ENCODE measurements at regions not wholly inside any gene's neighbourhood (a gene's known extent, or its start where the extent isn't known, plus 50 kb on each side); places are given as distances from the start of the nearest gene placed in this dataset.

DNA sequence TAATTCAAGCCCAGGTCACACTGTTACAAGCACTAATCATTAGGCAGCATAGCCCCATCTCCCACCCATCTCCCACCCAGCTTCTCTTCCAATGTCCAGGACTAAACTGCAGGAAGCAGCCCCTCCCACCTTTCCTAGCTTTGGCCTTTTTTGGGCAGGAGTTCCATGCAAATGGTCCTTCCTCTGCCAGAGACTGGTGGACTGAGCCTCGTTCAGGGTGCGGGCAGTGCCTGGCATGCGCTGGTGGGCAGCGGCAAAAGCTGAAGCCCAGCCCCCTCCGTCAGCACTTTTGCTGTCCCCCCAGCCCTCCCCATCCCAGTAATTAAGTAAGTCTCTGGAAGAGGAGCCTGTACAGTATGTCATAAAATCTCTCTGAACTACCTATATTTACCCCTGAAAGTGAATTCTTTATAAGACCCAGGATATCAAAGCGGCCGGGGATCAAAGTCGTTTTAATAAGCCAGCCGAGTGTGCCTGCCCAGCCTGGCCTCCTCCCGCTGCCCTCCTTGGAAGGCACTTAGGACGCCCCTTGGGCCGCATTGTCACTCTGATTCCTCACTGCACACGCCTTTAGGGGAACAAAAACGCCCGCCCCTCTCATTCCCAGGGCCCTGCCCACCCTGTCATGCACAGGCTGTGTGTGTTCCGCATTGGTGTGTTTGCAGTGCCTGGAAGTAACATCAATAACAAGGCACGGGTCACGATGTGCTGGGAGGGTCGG, 109.9 kb downstream of the IRX5 start:
- Mint-ChIP-seq H3K27ac (ENCODE audit: unreplicated experiment) (no peak overlapping the region), H3K27me3 (ENCODE audit: unreplicated experiment) (peaks cover 4% of the 10 kb centered on the region), H3K4me1 (ENCODE audit: unreplicated experiment) (no peaks in the 10 kb centered on the region), H3K4me3 (ENCODE audit: unreplicated experiment) (no peak overlapping the region), H3K9me3 (ENCODE audit: unreplicated experiment) (no peaks in the 10 kb centered on the region), H3K36me3 (ENCODE audit: low read depth, unreplicated experiment) (no peaks in the 10 kb centered on the region)
- no peak for DNase-seq (ENCODE audit: low spot score)
- TF ChIP-seq, protein P1, sequence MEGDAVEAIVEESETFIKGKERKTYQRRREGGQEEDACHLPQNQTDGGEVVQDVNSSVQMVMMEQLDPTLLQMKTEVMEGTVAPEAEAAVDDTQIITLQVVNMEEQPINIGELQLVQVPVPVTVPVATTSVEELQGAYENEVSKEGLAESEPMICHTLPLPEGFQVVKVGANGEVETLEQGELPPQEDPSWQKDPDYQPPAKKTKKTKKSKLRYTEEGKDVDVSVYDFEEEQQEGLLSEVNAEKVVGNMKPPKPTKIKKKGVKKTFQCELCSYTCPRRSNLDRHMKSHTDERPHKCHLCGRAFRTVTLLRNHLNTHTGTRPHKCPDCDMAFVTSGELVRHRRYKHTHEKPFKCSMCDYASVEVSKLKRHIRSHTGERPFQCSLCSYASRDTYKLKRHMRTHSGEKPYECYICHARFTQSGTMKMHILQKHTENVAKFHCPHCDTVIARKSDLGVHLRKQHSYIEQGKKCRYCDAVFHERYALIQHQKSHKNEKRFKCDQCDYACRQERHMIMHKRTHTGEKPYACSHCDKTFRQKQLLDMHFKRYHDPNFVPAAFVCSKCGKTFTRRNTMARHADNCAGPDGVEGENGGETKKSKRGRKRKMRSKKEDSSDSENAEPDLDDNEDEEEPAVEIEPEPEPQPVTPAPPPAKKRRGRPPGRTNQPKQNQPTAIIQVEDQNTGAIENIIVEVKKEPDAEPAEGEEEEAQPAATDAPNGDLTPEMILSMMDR (IDR thresholded peaks at IDR 0.05; ENCODE audit: unreplicated experiment), result no peak

DNA sequence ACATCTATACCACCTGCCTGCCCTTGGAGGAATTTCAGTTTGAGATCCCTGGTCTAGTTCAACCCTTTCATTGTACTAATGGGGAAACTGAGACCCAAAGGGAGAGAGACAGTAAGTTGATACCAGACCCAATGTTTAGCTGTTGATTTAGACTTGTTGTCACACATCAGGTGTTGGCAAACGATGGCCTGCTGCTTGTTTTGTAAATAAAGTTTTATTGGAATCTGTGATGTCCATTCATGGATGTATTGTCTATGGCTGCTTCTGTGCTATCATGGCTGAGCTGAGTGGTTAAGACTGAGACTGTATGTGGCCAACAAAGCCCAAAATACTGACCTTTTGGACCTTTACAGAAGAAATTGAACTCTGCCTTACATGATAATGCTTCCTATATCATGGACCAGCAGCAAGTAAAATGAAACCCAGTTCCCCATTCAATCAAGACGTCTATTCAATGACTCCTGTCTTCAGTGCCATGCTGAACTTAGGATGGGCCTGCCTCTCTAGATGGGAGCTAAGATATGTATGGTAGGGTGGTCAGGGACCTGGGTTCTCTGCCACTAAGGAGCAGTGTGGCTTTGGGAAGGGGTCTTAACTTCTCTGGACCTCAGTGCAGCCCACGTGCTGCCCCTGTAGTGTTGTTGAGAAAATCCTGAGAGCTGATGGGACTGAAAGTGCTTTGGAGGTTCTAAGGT, 111.0 kb downstream of the IRX5 start:
- no peak for DNase-seq (ENCODE audit: low spot score)
- Mint-ChIP-seq H3K27ac (ENCODE audit: unreplicated experiment) (no peak overlapping the region), H3K4me3 (ENCODE audit: unreplicated experiment) (no peak overlapping the region), H3K27me3 (ENCODE audit: unreplicated experiment) (peaks cover 4% of the 10 kb centered on the region), H3K9me3 (ENCODE audit: unreplicated experiment) (no peaks in the 10 kb centered on the region), H3K4me1 (ENCODE audit: unreplicated experiment) (no peaks in the 10 kb centered on the region), H3K36me3 (ENCODE audit: low read depth, unreplicated experiment) (no peaks in the 10 kb centered on the region)
- TF ChIP-seq, protein P1 (IDR thresholded peaks at IDR 0.05; ENCODE audit: unreplicated experiment), result no peak

DNA sequence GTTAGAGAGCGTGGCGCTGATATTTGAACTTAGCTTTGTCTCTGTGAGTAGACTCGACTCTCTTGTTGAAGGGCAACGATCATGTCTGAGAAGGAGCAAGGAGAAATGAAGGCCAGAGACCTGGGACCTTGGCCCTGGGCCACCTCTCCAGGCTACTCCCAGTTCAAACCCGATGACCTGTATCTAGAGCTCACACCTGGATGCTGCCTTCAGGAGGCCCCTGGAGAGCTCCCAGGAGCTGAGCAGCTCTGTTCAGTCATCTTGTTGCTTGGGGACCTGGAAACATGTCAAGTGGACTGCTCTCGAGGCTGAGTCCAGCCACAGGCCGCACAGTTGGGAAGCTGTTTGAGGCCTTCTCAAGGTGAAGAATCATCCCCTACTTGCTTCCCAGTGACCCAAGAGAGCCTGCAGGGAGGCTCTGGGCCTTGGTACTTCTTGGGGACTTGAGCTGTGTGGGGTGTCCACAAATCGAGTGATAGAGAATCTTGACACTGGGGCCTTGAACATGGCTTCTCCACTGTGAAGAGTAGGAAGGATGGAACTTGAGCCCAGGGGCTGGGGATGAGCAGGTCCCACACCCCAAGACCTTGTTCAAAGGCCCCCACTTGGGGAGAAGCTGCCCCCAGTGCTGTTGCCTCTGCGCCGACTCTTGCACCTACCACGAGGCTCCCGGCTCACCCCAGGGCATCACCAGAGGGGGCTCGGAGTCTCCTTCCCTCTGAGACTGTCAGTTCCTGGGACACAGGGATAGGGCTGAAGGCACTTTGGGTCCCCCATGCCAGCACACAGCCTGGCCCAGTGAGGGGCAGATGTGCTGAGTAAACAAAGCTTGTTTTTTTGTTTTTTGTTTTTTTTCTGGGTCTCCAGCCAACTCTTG, 112.1 kb downstream of the IRX5 start:
- Mint-ChIP-seq H3K27me3 (ENCODE audit: unreplicated experiment) (peaks cover 4% of the 10 kb centered on the region), H3K9me3 (ENCODE audit: unreplicated experiment) (no peaks in the 10 kb centered on the region), H3K4me1 (ENCODE audit: unreplicated experiment) (no peaks in the 10 kb centered on the region), H3K4me3 (ENCODE audit: unreplicated experiment) (no peak overlapping the region), H3K27ac (ENCODE audit: unreplicated experiment) (no peak overlapping the region), H3K36me3 (ENCODE audit: low read depth, unreplicated experiment) (no peaks in the 10 kb centered on the region)
- TF ChIP-seq, protein P1 (IDR thresholded peaks at IDR 0.05; ENCODE audit: unreplicated experiment), result no peak
- DNase-seq (ENCODE audit: low spot score), result no peak

DNA sequence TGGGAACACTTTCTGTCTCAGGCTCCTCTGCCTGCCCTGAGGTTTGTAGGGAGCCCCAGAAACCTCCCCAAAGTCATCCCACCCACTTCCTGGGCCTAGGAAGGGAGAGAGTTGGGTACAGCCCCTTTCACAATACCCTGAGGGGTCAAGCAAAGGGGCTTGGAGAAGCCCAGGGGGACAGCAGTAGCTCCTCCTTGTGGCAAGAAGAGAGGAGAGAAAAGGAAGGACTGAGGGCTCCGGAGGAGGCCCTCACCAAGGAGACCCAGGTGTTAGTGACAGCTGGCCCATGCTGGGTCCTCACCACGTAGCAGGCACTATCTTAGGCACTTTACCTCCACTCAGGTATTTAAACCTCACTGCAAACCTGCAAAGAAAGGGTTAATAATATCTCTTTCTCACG, 112.8 kb downstream of the IRX5 start:
- TF ChIP-seq, protein P1 (IDR thresholded peaks at IDR 0.05; ENCODE audit: unreplicated experiment), result no peak
- H3K4me1 Mint-ChIP-seq (ENCODE audit: unreplicated experiment), result no peaks in the 10 kb centered on the region
- no peak overlapping the region for H3K4me3 Mint-ChIP-seq (ENCODE audit: unreplicated experiment)
- no peaks in the 10 kb centered on the region for H3K36me3 Mint-ChIP-seq (ENCODE audit: low read depth, unreplicated experiment)
- H3K27me3 Mint-ChIP-seq (ENCODE audit: unreplicated experiment), result peaks cover 4% of the 10 kb centered on the region
- no peak for DNase-seq (ENCODE audit: low spot score)
- H3K9me3 Mint-ChIP-seq (ENCODE audit: unreplicated experiment), result no peaks in the 10 kb centered on the region
- no peak overlapping the region for H3K27ac Mint-ChIP-seq (ENCODE audit: unreplicated experiment)
